ENCODE measurements at regions not wholly inside any gene's neighbourhood (a gene's known extent, or its start where the extent isn't known, plus 50 kb on each side); places are given as distances from the start of the nearest gene placed in this dataset.

- ChIA-PET CTCF (no interaction called here), POLR2A (ENCODE audit: low non-redundant PET) (no interaction called here)
- Histone ChIP-seq H3K27me3 (replicated peaks; ENCODE audit: insufficient read depth, low read depth, low read length, poor library complexity) (peaks cover 2% of the 10 kb centered on the region), H3K9me3 (ENCODE audit: low read depth, low read length, poor library complexity, severe bottlenecking) (no peaks in the 10 kb centered on the region), H3K27ac (ENCODE audit: low read depth, low read length, poor library complexity, severe bottlenecking) (no peak overlapping the region), H3K4me1 (ENCODE audit: insufficient read depth, low read length, poor library complexity, severe bottlenecking) (peaks cover 5% of the 10 kb centered on the region), H3K4me3 (ENCODE audit: low read depth, low read length, poor library complexity, severe bottlenecking) (no peak overlapping the region), H3K36me3 (ENCODE audit: insufficient read depth, low read length, poor library complexity, severe bottlenecking) (no peaks in the 10 kb centered on the region)
- no TSS peak for BruUV-seq (replicated peaks)
- intact Hi-C loops (cut with micrococcal nuclease; ENCODE audit: unreplicated experiment), result no loop called here
- no peak for TF ChIP-seq EZH2 (IDR thresholded peaks at IDR 0.05; ENCODE audit: borderline replicate concordance, low read depth, low read length, poor library complexity, severe bottlenecking)
- TF ChIP-seq, protein P1, sequence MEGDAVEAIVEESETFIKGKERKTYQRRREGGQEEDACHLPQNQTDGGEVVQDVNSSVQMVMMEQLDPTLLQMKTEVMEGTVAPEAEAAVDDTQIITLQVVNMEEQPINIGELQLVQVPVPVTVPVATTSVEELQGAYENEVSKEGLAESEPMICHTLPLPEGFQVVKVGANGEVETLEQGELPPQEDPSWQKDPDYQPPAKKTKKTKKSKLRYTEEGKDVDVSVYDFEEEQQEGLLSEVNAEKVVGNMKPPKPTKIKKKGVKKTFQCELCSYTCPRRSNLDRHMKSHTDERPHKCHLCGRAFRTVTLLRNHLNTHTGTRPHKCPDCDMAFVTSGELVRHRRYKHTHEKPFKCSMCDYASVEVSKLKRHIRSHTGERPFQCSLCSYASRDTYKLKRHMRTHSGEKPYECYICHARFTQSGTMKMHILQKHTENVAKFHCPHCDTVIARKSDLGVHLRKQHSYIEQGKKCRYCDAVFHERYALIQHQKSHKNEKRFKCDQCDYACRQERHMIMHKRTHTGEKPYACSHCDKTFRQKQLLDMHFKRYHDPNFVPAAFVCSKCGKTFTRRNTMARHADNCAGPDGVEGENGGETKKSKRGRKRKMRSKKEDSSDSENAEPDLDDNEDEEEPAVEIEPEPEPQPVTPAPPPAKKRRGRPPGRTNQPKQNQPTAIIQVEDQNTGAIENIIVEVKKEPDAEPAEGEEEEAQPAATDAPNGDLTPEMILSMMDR (conservative IDR thresholded peaks at IDR 0.05; ENCODE audit: low read depth, low read length), result no peak
- no peak for DNase-seq (ENCODE audit: low spot score)
These were observed 613.6 kb downstream of the ZNF608 start for GRCh38 chr5:124132843-124133242.

- Histone ChIP-seq H3K36me3 (ENCODE audit: insufficient read depth, low read length, poor library complexity, severe bottlenecking) (no peaks in the 10 kb centered on the region), H3K27me3 (replicated peaks; ENCODE audit: insufficient read depth, low read depth, low read length, poor library complexity) (peaks cover under 1% of the 10 kb centered on the region), H3K9me3 (ENCODE audit: low read depth, low read length, poor library complexity, severe bottlenecking) (no peaks in the 10 kb centered on the region), H3K27ac (ENCODE audit: low read depth, low read length, poor library complexity, severe bottlenecking) (no peak overlapping the region), H3K4me1 (ENCODE audit: insufficient read depth, low read length, poor library complexity, severe bottlenecking) (peaks cover 6% of the 10 kb centered on the region), H3K4me3 (ENCODE audit: low read depth, low read length, poor library complexity, severe bottlenecking) (no peak overlapping the region)
- ChIA-PET CTCF (no interaction called here), POLR2A (ENCODE audit: low non-redundant PET) (no interaction called here)
- no TSS peak for BruUV-seq (replicated peaks)
- TF ChIP-seq, protein P1 (conservative IDR thresholded peaks at IDR 0.05; ENCODE audit: low read depth, low read length), result no peak
- no peak for TF ChIP-seq EZH2 (IDR thresholded peaks at IDR 0.05; ENCODE audit: borderline replicate concordance, low read depth, low read length, poor library complexity, severe bottlenecking)
- no peak for DNase-seq (ENCODE audit: low spot score)
- intact Hi-C loops (cut with micrococcal nuclease; ENCODE audit: unreplicated experiment), result no loop called here
These were observed 615.0 kb downstream of the ZNF608 start for GRCh38 chr5:124131466-124131865.

GRCh38 chr5:124130816-124131215, 615.6 kb downstream of the ZNF608 start:
- Histone ChIP-seq H3K36me3 (ENCODE audit: insufficient read depth, low read length, poor library complexity, severe bottlenecking) (no peaks in the 10 kb centered on the region), H3K27ac (ENCODE audit: low read depth, low read length, poor library complexity, severe bottlenecking) (no peak overlapping the region), H3K4me3 (ENCODE audit: low read depth, low read length, poor library complexity, severe bottlenecking) (no peak overlapping the region), H3K27me3 (replicated peaks; ENCODE audit: insufficient read depth, low read depth, low read length, poor library complexity) (no peaks in the 10 kb centered on the region), H3K4me1 (ENCODE audit: insufficient read depth, low read length, poor library complexity, severe bottlenecking) (peaks cover 6% of the 10 kb centered on the region), H3K9me3 (ENCODE audit: low read depth, low read length, poor library complexity, severe bottlenecking) (no peaks in the 10 kb centered on the region)
- ChIA-PET POLR2A (ENCODE audit: low non-redundant PET) (no interaction called here), CTCF (no interaction called here)
- no TSS peak for BruUV-seq (replicated peaks)
- no peak for TF ChIP-seq EZH2 (IDR thresholded peaks at IDR 0.05; ENCODE audit: borderline replicate concordance, low read depth, low read length, poor library complexity, severe bottlenecking)
- TF ChIP-seq, protein P1 (conservative IDR thresholded peaks at IDR 0.05; ENCODE audit: low read depth, low read length), result no peak
- intact Hi-C loops (cut with micrococcal nuclease; ENCODE audit: unreplicated experiment), result no loop called here
- DNase-seq (ENCODE audit: low spot score), result no peak
